Body of pancreas (tissue), 4 donors: ENCODE measurements at regions not wholly inside any gene's neighbourhood (a gene's known extent, or its start where the extent isn't known, plus 50 kb on each side); places are given as distances from the start of the nearest gene placed in this dataset.

Experiments
- CTCF ChIP-seq, 7 experiments: fragments of 450-650 bp in 4 of 7; fragments of 200-600 bp in 3 of 7; sonication (generic) in 3 of 7; IDR thresholded peaks; one replicate each; pipeline ENCODE4 v1.5.1; 2016 to 2019; ENCODE audit warnings: antibody characterized with exemption in 7 of 7
- POLR2A ChIP-seq, 3 donors: fragments of 450-650 bp; IDR thresholded peaks; one replicate each; pipeline ENCODE4 v1.6.1; 2016; ENCODE audit warnings: antibody characterized with exemption in 3 of 3, mild to moderate bottlenecking in 2 of 3

- TF ChIP-seq CTCF (IDR thresholded peaks at IDR 0.05) (no peak), POLR2A (IDR thresholded peaks at IDR 0.05) (no peak)
Measured at GRCh38 chr1:14516974-14517840, 81.3 kb upstream of the KAZN start.
